ENCODE measurements at regions not wholly inside any gene's neighbourhood (a gene's known extent, or its start where the extent isn't known, plus 50 kb on each side); places are given as distances from the start of the nearest gene placed in this dataset.

DNA sequence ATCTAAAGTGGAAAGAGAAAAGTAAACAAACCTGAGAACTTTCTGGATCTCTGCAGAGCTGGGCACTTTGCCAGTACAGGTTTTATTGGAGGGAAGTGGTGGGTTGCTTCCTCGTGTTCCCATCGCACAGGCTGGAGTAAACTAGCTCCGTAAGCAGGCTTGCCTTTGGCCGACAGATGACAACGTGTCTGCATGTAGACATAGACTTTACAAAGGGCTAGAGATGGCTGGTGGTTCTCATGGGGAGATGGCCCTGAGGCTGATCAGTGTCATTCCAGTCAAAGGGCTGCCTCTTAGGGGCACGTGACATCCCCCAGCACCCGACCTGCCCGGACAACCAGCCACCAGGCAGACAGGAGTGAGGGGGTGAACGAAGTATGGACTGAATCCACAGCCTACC is 98.8 kb downstream of the YTHDF1 start:
- no peak for ATAC-seq
- no peak for DNase-seq (ENCODE audit: low spot score)

DNA sequence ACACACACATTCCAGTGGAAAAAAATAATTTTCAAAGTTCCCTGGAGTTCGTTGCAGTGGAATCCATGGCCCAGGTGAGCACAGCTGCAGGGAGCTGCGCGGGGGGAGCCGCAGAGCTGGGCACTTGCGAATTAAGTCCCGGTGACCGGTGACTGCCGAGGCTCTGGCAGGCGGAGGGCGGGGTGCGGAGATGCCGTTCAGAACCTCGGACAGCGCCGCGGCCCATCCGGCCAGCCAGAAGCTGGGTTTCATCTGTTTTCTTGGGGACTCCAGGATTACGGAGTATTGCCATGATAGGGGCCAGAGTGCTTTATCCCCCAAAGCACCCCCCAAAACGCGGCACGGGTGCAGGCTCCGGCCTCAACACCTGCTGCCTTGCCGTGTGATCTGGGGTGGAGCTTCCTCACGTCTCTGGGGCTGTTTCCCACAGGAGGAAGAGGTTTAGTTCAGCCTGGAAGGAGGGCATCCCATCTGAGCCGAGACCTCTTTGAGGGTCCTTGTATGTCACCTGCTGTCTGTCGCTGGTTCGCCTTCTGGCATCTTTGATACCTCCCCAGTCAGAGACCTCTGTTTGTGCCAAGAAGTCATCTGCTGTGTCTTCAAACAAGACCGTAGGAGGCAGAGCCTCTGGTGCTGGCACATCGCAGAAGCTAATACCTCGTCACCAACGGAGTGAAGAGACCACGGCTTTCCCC is 99.4 kb downstream of the YTHDF1 start:
- DNase-seq (ENCODE audit: low spot score) = no peak

DNA sequence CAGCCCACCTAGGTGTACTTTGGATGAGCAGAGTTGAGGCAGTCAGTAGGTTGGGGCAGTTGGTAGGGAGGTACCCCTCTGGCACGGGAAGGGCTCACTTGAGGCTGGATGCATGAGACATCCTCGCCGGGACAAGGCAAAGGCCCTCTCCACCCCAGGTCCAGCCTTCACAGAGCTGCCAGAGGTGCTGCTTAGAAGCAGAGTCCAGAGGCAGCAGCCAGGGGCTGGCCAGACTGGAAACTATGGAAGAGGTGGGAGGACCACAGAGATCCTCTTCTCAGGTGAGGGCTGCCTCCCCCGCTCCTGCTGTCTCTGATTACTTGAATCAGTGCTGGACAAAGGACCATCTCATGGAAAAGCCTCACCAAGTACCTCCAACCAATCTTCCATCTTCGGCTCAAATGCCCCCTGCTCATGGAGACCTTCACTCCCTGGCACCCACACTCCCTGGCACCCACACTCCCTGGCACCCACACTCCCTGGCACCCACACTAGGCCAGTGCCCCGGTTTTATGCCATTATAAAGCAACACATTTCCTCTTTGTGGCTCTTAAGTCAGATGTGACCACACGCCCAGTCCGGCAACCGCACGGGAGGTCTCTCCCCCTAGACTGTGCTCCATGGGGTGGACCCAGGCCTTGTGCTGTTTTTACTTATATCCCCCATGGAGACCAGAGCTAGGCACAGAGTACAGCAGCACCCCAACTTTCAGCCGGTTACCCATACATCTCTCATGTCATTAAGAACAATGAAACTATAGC is 100.1 kb downstream of the YTHDF1 start:
- DNase-seq (ENCODE audit: low spot score) (no peak), ATAC-seq (no peak)

More for the DNA sequence above, 99.4 kb downstream of the YTHDF1 start:
- ATAC-seq = no peak

DNA sequence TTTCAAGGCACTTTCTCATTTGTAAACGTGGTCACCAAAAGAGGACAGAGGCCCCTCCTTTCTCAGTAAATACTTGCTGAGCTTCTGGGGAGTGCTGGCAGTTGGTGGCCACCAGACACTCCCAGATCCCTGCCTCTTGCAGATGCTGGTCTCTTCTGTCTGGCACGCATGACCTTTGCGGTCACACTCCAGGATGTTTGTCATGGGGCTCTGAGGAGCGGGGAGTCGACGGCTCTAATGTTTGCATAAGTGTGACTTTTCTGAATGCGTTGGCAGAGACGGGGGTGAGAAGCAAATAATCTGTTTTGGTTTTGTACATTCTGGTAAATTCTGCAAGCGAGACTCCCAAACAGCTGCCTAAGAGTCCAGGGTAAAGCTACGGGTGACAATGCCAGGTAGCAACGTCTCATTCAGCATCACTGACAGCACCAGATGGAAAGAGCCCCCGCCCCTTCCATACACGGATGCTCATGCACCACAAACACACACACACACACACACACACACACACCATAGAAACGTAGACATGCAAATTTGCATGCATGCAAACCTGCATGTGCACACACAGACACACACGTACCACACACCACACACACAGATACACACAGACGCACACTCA is 101.1 kb downstream of the YTHDF1 start:
- DNase-seq (ENCODE audit: low spot score) = no peak
- no peak for ATAC-seq

DNA sequence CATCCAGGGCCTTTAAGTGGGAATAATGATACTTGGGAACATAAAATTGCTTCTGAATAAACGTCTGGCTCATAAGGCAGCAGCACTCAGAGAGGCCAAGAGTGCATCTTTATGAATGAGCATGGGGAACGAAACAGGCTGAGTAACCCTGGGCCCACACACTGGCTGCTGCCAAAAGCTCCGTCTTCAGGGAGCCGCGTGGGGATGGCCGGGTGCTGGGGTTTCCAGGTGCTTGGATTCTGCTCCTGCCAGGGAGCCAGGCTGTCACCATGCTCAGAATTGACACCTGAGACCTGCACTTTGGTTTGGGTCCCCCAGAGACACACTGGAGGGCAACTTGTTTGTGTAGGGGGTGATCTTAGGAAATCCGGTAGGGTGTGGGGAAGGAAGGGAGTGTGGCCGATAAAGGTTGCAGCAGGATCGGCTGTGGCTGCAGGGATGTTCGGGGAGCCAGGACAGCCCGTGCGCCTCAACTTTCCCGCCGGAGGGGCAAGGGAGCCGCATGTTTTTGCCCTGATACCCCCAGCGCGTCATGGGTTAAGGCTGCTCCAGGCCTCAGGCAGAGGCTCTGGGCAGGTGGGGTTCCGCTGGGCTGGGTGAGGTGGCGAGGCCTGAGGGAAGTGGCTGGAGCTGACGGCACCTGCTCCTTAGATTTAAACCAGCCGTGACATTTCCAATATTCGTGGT is 101.8 kb downstream of the YTHDF1 start:
- DNase-seq (ENCODE audit: low spot score) (no peak), ATAC-seq (no peak)

DNA sequence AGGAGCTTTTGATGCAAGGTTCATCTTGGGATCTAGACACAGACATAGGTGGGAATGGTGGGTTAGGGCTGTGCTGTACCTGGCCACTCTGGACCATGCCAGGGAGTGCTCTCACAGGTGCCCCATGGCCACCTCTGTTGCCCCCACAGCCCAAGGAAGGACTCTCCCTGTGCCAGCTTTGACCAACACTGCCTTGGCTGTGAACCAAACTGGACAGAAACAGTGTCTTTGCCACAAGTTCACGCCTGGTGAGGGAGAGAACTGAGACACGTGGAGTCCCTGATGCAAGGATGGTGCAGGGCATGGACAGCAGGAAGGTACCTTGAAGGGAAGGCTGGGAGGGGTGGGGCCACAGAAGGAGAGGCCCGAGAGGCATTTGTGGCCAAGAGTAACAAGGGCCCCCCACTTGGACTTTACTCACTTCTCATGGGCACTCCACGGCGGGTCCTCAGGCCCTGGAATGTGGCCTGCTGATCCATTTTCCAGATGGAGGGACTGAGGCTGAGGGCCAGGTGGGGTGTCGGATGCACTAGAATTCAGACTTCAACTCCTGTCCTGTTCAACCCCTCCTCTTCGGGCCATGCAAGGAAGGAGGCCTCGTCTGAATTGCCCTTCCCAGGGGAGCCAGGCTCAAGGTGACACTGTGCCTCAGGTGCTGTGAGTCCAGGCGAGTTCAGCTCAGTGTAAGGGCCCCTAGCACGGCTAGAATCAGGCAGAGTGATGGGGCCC is 103.3 kb downstream of the YTHDF1 start:
- ATAC-seq (no peak), DNase-seq (ENCODE audit: low spot score) (no peak)

DNA sequence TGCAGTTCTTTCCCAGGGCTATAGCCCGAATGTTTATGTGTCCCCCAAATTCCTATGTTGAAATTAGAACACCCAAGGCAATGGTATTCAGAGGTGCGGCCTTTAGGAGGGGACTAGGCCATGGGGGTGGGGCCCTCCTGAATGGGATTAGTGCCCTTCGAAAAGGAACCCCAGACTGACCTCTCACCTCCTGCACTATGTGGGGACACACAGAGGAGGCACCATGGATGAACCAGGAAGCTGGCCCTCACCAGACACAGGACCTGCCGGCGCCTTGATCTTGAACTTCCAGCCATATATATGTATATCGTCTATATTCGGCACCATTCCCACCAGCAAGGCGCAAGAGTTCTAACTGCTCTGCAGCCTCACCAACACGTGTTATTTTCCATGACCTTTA is 101.5 kb upstream of the BHLHE23 start:
- DNase-seq (ENCODE audit: low spot score) (no peak), ATAC-seq (no peak)

DNA sequence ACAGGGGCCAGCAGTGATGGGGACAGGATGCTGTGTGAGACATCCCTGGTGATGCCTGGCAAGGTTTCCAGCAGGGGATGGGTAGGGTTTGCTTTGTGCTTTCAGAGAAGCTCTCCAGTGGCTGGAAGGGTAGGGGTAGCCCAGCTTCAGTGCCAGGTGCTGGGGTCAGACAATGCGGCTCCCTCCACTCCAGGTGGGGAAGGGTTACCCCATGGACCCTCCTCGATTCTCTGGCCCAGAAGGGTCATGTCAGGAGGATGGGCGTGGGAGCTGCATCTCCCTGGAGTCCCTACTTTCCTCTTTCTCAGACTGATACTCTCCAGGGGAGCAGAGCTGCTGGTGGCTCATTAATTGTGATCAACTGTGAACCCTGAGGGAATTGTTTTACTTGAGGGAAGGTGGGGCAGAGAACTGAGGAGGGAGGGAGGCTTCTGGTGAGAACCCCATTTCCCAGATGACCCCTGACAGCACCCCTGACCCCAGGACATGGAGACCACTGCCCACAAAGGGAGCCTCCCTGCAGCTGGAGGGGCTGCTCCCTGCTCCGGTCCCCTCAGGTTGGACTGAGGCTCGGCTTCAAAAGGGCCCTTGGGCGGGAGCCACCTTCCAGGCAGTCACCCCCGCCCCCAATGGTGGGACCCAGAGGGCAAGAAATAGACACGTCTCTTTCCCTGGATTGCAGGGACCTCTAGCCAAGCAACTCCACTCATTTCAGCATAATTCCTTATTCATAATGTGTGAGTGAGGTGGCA is 100.9 kb upstream of the BHLHE23 start:
- ATAC-seq (no peak), DNase-seq (ENCODE audit: low spot score) (no peak)

DNA sequence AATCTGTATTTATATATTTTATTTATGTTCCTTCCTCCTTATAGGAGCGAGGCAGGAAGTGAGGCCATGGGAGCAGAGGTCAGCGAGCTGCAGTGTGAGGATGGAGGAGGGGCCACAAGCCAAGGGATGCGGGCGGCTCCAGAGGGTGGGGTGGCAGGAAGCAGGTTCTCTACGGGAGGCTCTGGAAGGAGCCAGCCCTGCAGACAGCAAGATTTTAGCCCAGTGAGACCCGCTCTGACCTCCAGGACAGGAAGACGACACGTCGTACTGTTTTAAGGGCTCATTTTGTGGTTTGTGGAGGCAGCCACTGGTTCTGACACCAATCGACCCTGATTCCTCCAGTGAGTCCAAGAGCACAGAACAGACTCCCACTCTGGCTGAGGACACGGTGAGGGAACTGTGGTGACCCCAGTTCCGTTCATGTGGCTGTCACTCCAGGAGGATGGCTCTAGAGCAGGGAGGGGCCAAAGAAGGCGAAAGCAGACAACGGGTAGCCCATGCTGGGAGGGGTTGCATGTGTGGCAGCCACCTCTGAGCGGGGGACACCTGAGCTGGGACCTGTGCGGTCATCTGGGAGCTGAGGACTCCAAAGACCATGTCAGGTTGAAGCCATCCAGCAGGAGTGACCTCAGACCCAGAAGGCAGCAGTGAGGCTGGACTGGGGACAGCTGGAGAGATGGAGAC is 100.1 kb upstream of the BHLHE23 start:
- ATAC-seq (no peak), DNase-seq (ENCODE audit: low spot score) (no peak)

DNA sequence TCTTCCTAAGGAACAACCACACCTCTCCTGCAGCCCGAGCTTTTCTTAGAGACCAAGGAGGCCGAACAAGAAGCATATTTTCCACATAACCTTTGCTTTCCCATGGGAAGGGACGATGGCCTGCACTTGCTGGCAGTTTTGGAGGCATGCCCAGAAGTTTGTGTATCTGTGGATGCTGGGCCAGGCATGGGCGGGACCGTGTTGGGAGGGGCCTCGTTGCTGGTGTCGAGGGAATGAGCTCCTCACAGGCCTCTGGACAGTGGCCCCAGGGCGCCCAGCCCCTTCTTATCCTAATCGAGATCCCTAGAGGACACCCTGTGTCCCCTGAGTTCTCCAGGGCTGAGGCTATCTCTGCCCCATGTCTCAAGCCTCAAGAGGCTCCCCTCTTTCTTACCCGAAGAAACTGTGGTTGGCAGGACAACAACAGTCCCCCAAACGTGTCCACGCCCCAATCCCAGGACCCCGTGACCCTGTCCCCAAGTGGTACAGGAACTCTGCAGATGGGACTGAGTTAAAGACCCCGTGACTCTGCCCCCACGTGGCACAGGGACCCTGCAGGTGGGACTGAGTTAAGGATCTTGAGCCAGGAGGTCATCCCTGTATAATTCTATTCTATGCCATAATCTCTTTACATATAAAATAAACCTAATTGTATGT is 99.5 kb upstream of the BHLHE23 start:
- ATAC-seq = peak; percentile 76
- peak; percentile 69 for DNase-seq (ENCODE audit: low spot score)

DNA sequence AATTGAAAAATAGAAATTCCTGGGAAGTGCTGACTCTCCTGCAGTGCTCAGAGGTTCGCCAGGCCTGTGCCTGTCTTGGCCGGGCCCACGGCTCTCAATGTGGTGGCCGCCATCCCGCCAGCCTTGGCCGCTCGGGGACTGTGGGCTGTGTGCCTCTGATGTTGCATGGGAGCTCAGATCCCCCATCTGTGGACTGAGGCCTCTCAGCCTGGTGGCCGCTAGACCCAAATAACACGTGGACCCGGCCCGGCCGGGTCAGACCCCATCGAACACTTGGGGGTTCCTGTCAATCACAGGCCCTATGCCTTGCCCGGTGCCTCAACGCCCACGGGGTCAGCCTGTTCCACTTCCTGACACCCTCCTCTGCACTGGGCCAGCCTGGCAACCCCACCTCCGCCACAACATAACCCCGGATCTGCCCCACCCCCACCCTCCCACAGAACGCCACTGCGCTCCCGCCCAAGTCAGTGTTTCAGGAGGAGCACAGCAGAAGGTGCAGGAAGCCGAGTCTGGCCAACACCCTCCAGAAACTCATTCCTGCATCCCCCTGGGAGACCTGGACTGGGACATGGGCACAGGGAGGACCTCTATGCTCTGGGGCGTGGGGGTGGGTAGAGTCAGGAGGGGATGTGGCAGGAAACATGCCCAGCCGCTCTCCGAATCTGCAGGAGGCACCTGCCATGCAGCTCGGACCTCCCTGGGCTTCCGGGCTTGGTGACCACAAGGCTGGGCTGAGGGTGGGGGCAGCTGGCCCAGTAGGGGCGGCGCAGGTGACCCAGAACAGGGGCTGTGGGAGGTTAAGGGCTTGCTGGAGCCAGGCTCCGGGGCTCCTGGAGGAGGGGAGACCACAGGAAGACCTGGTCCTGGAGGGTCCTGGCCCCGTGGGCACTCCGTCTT is 98.7 kb upstream of the BHLHE23 start:
- ATAC-seq = no peak
- no peak for DNase-seq (ENCODE audit: low spot score)

DNA sequence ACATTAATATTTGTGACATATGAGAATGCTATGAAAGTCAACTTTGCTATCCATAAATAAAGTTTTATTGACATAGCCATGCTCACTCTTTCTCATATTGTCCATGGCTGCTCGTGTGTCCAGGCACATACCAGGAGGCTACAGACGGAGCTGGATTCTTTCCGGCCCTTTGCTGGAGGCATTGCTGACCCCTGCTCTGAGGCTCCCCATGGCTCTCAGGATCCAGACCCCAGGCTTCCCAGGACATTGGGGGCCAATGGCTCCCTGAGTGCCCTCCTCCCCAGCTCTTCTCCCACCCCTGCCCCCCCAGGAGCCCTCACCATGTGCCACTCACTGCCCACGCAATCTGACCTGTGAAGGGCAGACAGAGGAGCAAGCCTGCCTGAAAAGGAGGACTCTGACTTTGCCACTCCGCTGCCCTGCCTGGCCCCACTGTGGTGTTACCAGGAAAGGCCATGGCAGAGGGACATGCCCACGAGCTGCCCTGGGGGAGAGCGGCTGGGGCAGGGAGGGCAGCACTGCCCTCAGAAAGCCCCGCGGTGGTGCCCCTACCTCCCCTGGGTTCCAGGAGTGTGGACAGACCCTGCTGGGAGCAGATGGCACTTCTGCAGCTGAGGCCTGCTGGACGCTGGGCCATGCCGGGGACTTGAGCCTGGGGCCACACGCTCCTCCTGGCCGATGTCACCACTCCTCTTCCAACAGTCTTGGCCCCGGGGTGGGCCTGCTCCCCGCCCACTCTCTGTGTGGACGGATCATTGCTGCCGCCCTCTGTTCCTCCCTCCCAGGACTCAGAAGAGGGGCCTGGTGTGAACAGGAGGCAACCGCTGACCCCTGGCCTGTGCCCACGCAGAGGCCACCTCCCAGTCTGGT is 97.8 kb upstream of the BHLHE23 start:
- DNase-seq (ENCODE audit: low spot score) = no peak
- no peak for ATAC-seq

DNA sequence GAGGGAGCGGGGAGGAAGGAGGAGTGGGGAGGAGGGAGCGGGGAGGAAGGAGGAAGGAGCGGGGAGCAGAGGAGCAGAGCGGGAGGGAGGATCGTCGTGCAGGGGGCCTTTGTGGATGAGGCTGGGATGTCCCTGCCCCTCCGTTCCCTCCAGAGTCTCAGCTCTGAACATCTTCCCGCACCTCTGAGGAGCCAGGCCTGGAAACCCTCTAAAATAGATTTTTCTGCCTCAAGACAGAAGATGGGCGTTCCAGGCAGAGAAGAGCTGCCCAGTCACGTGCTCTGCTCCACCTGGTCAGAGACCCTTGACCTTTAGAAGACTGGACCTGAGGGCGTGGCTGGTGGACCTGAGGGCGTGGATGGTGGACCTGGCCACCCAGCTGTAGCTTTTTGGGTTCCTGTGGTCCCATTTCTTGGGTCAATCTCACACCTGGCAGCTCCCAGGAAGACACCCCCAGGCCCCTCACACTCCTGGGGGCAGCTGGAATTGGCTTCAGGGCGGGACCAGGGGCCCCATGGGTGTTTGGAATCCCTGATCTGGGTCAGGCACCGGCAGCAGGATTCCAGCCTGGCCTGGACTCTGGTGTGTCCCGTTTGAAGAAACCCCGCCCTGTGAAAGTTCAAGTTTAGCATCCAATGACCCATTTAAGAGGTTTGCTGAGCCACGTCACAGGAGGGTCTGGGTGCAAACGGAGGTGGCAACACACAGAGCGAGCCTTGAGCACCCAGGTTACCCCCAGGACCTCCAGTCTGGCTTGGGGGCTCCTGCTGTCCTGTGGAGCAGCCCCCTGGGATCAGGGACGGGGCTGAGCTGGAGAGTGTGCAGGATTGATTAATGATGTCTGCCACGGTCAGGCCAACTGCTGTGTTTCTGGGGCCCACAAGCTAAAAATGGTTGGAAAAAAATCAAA is 96.9 kb upstream of the BHLHE23 start:
- ATAC-seq (no peak), DNase-seq (ENCODE audit: low spot score) (no peak)

DNA sequence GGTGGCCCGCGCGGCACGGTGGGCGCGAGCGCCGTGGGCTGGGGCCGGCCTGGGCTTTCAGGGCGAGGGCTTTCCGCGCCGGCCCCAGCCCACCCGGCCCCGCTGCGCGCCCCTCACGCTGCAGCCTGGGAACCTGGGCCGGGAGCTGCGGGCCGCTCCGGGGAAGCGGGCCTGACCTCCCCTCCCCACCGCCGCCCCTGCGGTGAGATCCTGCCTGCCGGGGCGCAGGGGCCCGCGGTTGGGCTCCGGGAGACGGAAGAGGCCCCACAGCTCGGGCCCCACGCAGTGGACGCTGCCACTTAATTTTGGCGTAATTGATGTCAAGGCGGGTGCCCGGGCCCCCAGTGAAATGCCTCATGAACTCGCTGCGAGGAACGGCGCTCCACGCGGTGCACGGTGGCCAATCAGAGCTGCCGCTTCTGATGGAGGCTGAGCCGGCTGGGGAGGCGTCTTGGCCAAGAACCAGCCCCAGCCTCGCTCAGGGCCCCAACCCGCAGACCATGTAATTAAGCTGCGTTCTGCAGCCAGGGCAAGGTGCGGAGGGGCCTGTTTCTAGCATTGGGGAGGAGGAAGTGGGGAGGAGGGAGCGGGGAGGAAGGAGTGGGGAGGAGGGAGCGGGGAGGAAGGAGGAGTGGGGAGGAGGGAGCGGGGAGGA is 96.1 kb upstream of the BHLHE23 start:
- ATAC-seq (no peak), DNase-seq (ENCODE audit: low spot score) (no peak)

All from left lobe of liver (tissue), 2 donors.